ENCODE measurements at regions not wholly inside any gene's neighbourhood (a gene's known extent, or its start where the extent isn't known, plus 50 kb on each side); places are given as distances from the start of the nearest gene placed in this dataset.

- H3K9me3 Mint-ChIP-seq (ENCODE audit: low read depth, unreplicated experiment), result no peaks in the 10 kb centered on the region
- DNase-seq, result no peak
- no peak for TF ChIP-seq CTCF (IDR thresholded peaks at IDR 0.05; ENCODE audit: unreplicated experiment)
- H3K27ac Mint-ChIP-seq (ENCODE audit: unreplicated experiment), result no peak overlapping the region
- H3K27me3 Mint-ChIP-seq (ENCODE audit: unreplicated experiment), result no peaks in the 10 kb centered on the region
- no peaks in the 10 kb centered on the region for H3K36me3 Mint-ChIP-seq (ENCODE audit: insufficient read depth, unreplicated experiment)
- intact Hi-C loops (cut with micrococcal nuclease; ENCODE audit: unreplicated experiment), result no loop called here
- CTCF ChIA-PET, result no interaction called here
- H3K4me3 Mint-ChIP-seq (ENCODE audit: low read depth, unreplicated experiment), result no peak overlapping the region
- BruUV-seq (replicated peaks), result no TSS peak
- H3K4me1 Mint-ChIP-seq (ENCODE audit: low read depth, unreplicated experiment), result peaks cover 9% of the 10 kb centered on the region
Observed at GRCh38 chr3:177414093-177414492, 216.8 kb upstream of the TBL1XR1 start.

- Mint-ChIP-seq H3K9me3 (ENCODE audit: low read depth, unreplicated experiment) (no peaks in the 10 kb centered on the region), H3K27ac (ENCODE audit: unreplicated experiment) (no peak overlapping the region), H3K36me3 (ENCODE audit: insufficient read depth, unreplicated experiment) (no peaks in the 10 kb centered on the region), H3K4me1 (ENCODE audit: low read depth, unreplicated experiment) (no peaks in the 10 kb centered on the region), H3K4me3 (ENCODE audit: low read depth, unreplicated experiment) (no peak overlapping the region), H3K27me3 (ENCODE audit: unreplicated experiment) (no peaks in the 10 kb centered on the region)
- no TSS peak for BruUV-seq (replicated peaks)
- CTCF ChIA-PET, result no interaction called here
- DNase-seq, result no peak
- TF ChIP-seq CTCF (IDR thresholded peaks at IDR 0.05; ENCODE audit: unreplicated experiment), result no peak
- intact Hi-C loops (cut with micrococcal nuclease; ENCODE audit: unreplicated experiment), result no loop called here
Observed at GRCh38 chr3:177418787-177419186, 221.5 kb upstream of the TBL1XR1 start.

- no peak overlapping the region for H3K27ac Mint-ChIP-seq (ENCODE audit: unreplicated experiment)
- no TSS peak for BruUV-seq (replicated peaks)
- no peak for DNase-seq
- H3K4me3 Mint-ChIP-seq (ENCODE audit: low read depth, unreplicated experiment), result no peak overlapping the region
- intact Hi-C loops (cut with micrococcal nuclease; ENCODE audit: unreplicated experiment), result no loop called here
- CTCF ChIA-PET, result no interaction called here
- H3K9me3 Mint-ChIP-seq (ENCODE audit: low read depth, unreplicated experiment), result no peaks in the 10 kb centered on the region
- no peaks in the 10 kb centered on the region for H3K36me3 Mint-ChIP-seq (ENCODE audit: insufficient read depth, unreplicated experiment)
- no peaks in the 10 kb centered on the region for H3K4me1 Mint-ChIP-seq (ENCODE audit: low read depth, unreplicated experiment)
- TF ChIP-seq CTCF (IDR thresholded peaks at IDR 0.05; ENCODE audit: unreplicated experiment), result no peak
- no peaks in the 10 kb centered on the region for H3K27me3 Mint-ChIP-seq (ENCODE audit: unreplicated experiment)
Observed at GRCh38 chr3:177419904-177420601, 222.8 kb upstream of the TBL1XR1 start.

GRCh38 chr3:177420651-177421480 is 223.6 kb upstream of the TBL1XR1 start:
- CTCF ChIA-PET, result interaction anchor here (1.4 kb wide), 1 partner anchor 15 kb away, joined by 3 read pairs; no protein-coding TSS in a partner anchor
- no peaks in the 10 kb centered on the region for H3K4me1 Mint-ChIP-seq (ENCODE audit: low read depth, unreplicated experiment)
- H3K27ac Mint-ChIP-seq (ENCODE audit: unreplicated experiment), result no peak overlapping the region
- no peak for DNase-seq
- TF ChIP-seq CTCF (IDR thresholded peaks at IDR 0.05; ENCODE audit: unreplicated experiment), result no peak
- H3K4me3 Mint-ChIP-seq (ENCODE audit: low read depth, unreplicated experiment), result no peak overlapping the region
- intact Hi-C loops (cut with micrococcal nuclease; ENCODE audit: unreplicated experiment), result no loop called here
- H3K36me3 Mint-ChIP-seq (ENCODE audit: insufficient read depth, unreplicated experiment), result no peaks in the 10 kb centered on the region
- no peaks in the 10 kb centered on the region for H3K9me3 Mint-ChIP-seq (ENCODE audit: low read depth, unreplicated experiment)
- no TSS peak for BruUV-seq (replicated peaks)
- no peaks in the 10 kb centered on the region for H3K27me3 Mint-ChIP-seq (ENCODE audit: unreplicated experiment)

Data from Calu3 (cell line).